Keratinocyte (primary cell): ENCODE measurements at regions not wholly inside any gene's neighbourhood (a gene's known extent, or its start where the extent isn't known, plus 50 kb on each side); places are given as distances from the start of the nearest gene placed in this dataset.

ENCODE experiments used
- CTCF ChIP-seq, 3 experiments: IDR thresholded peaks in 1 of 3; conservative IDR thresholded peaks in 1 of 3; optimal IDR thresholded peaks in 1 of 3; 2 replicates in 2 of 3; 3 replicates in 1 of 3; pipeline versions ENCODE3 to v1.5.1; 2011; ENCODE audit warnings: low read length in 3 of 3, mild to moderate bottlenecking in 3 of 3, moderate library complexity in 2 of 3, control low read depth in 1 of 3, inconsistent platforms in 1 of 3; ENCODE audit not compliant: insufficient read depth in 2 of 3; ENCODE audit errors: extremely low read depth in 1 of 3
- EZH2 ChIP-seq: IDR thresholded peaks from one replicate; pipeline ENCODE4 v1.6.1; 2012; ENCODE audit warnings: inconsistent platforms, mild to moderate bottlenecking, low read length, moderate library complexity

DNA sequence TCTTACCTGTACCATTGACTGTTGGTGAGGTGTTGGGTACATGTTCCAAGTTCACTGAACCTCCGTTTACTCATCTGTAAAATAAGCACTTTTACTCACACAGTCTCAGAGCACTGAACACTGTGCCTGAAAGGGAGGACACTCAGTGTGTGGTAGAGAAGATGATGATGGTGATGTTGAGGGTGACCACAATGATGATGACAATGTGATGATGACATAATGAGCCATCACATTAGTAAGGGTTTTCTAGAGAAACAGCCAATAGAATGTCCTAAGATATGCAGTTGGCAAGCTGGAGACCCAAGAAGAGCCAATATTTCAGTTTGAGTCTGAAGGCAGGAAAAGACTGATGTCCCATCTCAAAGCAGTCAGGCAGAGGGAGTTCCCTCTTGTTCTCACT is 315.4 kb upstream of the IGFBP7 start:
- TF ChIP-seq CTCF (optimal IDR thresholded peaks at IDR 0.05 in 1 of 3, IDR thresholded peaks at IDR 0.05 in 1 of 3, conservative IDR thresholded peaks at IDR 0.05 in 1 of 3; ENCODE audit: extremely low read depth in 1 of 3, insufficient read depth in 2 of 3, low read length in 3 of 3) (no peak), EZH2 (no peak)
